K562 (cell line): ENCODE measurements at regions not wholly inside any gene's neighbourhood (a gene's known extent, or its start where the extent isn't known, plus 50 kb on each side); places are given as distances from the start of the nearest gene placed in this dataset.

ENCODE experiments used
- ATAC-seq: fragments of 200-7000 bp; cut with Tn5 transposase; 3 replicates; pipeline ENCODE4 v1.9.1; 2020; ENCODE audit warnings: moderate library complexity
- BruUV-seq: library from RNA; stranded (reverse); fragments of 400-500 nt; replicated peaks from 2 replicates; lab custom pipeline; 2021; lab: Mats Ljungman, UMichigan
- CTCF ChIA-PET: fragments of 300-600 bp; formaldehyde crosslinking; extraction: SDS; loops from one replicate; lab custom pipeline; 2021; ENCODE audit warnings: low intra/inter-chr PET ratio; lab: Yijun Ruan, JAX
- POLR2A ChIA-PET: fragments of 300-600, 350-650 bp; sonication (Branson Sonifier 250); formaldehyde crosslinking; extraction: SDS; loops from one replicate; lab custom pipeline; 2021; ENCODE audit warnings: antibody characterized with exemption, inconsistent platforms; lab: Yijun Ruan, JAX
- DNase-seq, 4 experiments: peaks; one replicate each; pipeline versions ENCODE4 v3.0.0 to v3.0.0-alpha.2; 2011 to 2018; ENCODE audit warnings: low spot score in 3 of 4, mixed read lengths in 3 of 4; ENCODE audit errors: extremely low read depth in 1 of 4
- FAIRE-seq: peaks from 2 replicates; lab custom pipeline; 2011; peaks lifted over from hg19 to GRCh38; lab: Jason Lieb, UNC
- H2AFZ ChIP-seq: 2 replicates; pipeline ENCODE4 v1.6.0; 2011; ENCODE audit warnings: low read depth, low read length, control low read depth, inconsistent platforms
- H3K27ac ChIP-seq: fragments of 200-600 bp; 3 replicates; pipeline ENCODE4 v1.8.0; 2011; ENCODE audit warnings: low read depth, mild to moderate bottlenecking, control low read depth, inconsistent platforms, low read length, moderate library complexity, mixed read lengths; ENCODE audit errors: extremely low read depth
- H3K27me3 ChIP-seq, 2 experiments: fragments of 300-600 bp in 1 of 2; 2 replicates in 1 of 2; 3 replicates in 1 of 2; pipeline versions ENCODE4 v1.6.0 to v1.8.0; 2011; ENCODE audit warnings: inconsistent platforms in 2 of 2, low read length in 2 of 2, mild to moderate bottlenecking in 1 of 2, mixed read lengths in 1 of 2, moderate library complexity in 1 of 2; ENCODE audit not compliant: control insufficient read depth in 2 of 2, insufficient read depth in 2 of 2
- H3K36me3 ChIP-seq: fragments of 300-600 bp; 3 replicates; pipeline ENCODE4 v1.8.0; 2011; ENCODE audit warnings: mild to moderate bottlenecking, low read length, inconsistent platforms; ENCODE audit not compliant: control insufficient read depth, insufficient read depth
- H3K4me1 ChIP-seq, 2 experiments: fragments of 200-600 bp in 1 of 2; replicated peaks in 1 of 2; 2 replicates in 1 of 2; 3 replicates in 1 of 2; pipeline versions ENCODE4 v1.5.1 to v1.8.0; 2011; ENCODE audit warnings: inconsistent platforms in 2 of 2, low read length in 2 of 2, mild to moderate bottlenecking in 1 of 2, mixed read lengths in 1 of 2, moderate library complexity in 1 of 2; ENCODE audit not compliant: control insufficient read depth in 2 of 2, insufficient read depth in 2 of 2
- H3K4me2 ChIP-seq: 2 replicates; pipeline ENCODE4 v1.6.1; 2011; ENCODE audit warnings: low read length, control low read depth, inconsistent platforms, mixed read lengths; ENCODE audit not compliant: insufficient read depth
- H3K4me3 ChIP-seq: fragments of 200-600 bp; sonication (generic), shearing (Covaris generic); 2 replicates; pipeline ENCODE4 v1.5.1; 2016; ENCODE audit warnings: control low read depth, inconsistent platforms
- H3K79me2 ChIP-seq: fragments of 200-600 bp; 3 replicates; pipeline ENCODE4 v1.8.0; 2011; ENCODE audit warnings: low read length, inconsistent platforms; ENCODE audit not compliant: control insufficient read depth, insufficient read depth
- H3K9ac ChIP-seq, 2 experiments: 2 replicates each; pipeline versions ENCODE4 v1.6.0 to v1.6.1; 2011; ENCODE audit warnings: low read depth in 2 of 2, low read length in 2 of 2, control low read depth in 1 of 2, inconsistent platforms in 1 of 2, mild to moderate bottlenecking in 1 of 2, mixed read lengths in 1 of 2; ENCODE audit not compliant: insufficient read depth in 1 of 2
- H3K9me1 ChIP-seq: one replicate; pipeline ENCODE4 v1.6.0; 2011; ENCODE audit warnings: inconsistent platforms, mild to moderate bottlenecking, low read length, moderate library complexity; ENCODE audit not compliant: control insufficient read depth, insufficient read depth
- H3K9me3 ChIP-seq: replicated peaks from 2 replicates; pipeline ENCODE4 v1.5.1; 2011; ENCODE audit warnings: low read depth, low read length, inconsistent platforms; ENCODE audit not compliant: control insufficient read depth, insufficient read depth
- H4K20me1 ChIP-seq: replicated peaks from 2 replicates; pipeline ENCODE4 v1.6.1; 2011; ENCODE audit warnings: low read length, inconsistent platforms, mixed read lengths; ENCODE audit not compliant: control insufficient read depth, insufficient read depth
- CEBPG ChIP-seq, 3 experiments: fragments of 200-800 bp in 1 of 3; sonication (Bioruptor generic) in 1 of 3; sonication (generic) in 1 of 3; formaldehyde crosslinking in 1 of 3; IDR thresholded peaks in 2 of 3; conservative IDR thresholded peaks in 1 of 3; 2 replicates each; pipeline versions ENCODE4 v1.6.1 to v1.8.0; 2016 to 2022; ENCODE audit warnings: missing compliant biosample characterization in 2 of 3, missing genetic modification characterization in 2 of 3, mild to moderate bottlenecking in 1 of 3, missing genetic modification reagents in 1 of 3
- FOSL1 ChIP-seq: fragments of 200-800 bp; sonication (Bioruptor generic); conservative IDR thresholded peaks from 2 replicates; pipeline ENCODE4 v1.6.1; 2016; ENCODE audit warnings: missing genetic modification characterization, missing compliant biosample characterization
- WGBS: fragments of 100-300 bp; shearing (Covaris generic); methylation state at CpG from one replicate; pipeline ENCODE4 v1.1.6; 2016; ENCODE audit warnings: low coverage, mixed read lengths; ENCODE audit not compliant: insufficient coverage; ENCODE audit errors: missing lambda C conversion rate; 5-methylcytosine and 5-hydroxymethylcytosine counted together
- in situ Hi-C: fragments of 300-500 bp; cut with MboI; formaldehyde crosslinking; loops from 4 replicates; pipeline ENCODE4 v1.15.0; 2018; ENCODE audit warnings: inconsistent platforms, mixed read lengths
- intact Hi-C: fragments of 100-400 bp; cut with micrococcal nuclease; formaldehyde crosslinking; loops from 2 replicates; pipeline ENCODE4 v1.14.2; 2022
- TF ChIP-seq, protein P1 (sequence below): fragments of 450-650 bp; IDR thresholded peaks from 2 replicates; pipeline ENCODE4 v1.6.1; 2016; ENCODE audit warnings: mild to moderate bottlenecking

DNA sequence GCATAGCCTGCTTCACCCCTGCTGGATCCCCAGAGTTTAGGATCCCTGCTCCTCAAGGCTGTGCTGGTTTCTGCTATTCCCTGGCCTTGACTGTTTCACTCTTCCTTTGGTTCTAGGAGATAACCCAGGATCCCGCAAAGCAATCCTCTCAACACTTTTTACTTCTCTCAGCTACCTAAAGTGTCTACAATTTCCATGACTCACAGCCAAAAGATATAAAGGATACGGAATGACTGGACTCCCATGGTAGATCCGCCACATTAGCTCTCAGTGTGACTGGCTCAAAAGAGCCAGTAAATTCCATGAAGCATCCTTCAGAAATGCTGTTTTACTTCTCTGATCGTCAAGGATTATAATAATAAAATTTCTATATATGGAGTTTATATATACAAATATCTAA, 66.3 kb upstream of the TMEM164 start:
- Histone ChIP-seq H3K4me1 (peaks cover 0 to 10% of the 10 kb centered on the region in 2 experiments; a peak in 2 of 5 replicates), H3K9me1 (no peaks in the 10 kb centered on the region), H3K9ac (no peak overlapping the region), H3K4me3 (no peak overlapping the region)
- POLR2A ChIA-PET, result interaction anchor here (0.7 to 0.8 kb wide), 4 partner anchors 13 to 179 kb away, joined by 3 to 4 read pairs (median 3); no protein-coding TSS in a partner anchor
- DNase-seq, result no peak
- TF ChIP-seq, protein P1, sequence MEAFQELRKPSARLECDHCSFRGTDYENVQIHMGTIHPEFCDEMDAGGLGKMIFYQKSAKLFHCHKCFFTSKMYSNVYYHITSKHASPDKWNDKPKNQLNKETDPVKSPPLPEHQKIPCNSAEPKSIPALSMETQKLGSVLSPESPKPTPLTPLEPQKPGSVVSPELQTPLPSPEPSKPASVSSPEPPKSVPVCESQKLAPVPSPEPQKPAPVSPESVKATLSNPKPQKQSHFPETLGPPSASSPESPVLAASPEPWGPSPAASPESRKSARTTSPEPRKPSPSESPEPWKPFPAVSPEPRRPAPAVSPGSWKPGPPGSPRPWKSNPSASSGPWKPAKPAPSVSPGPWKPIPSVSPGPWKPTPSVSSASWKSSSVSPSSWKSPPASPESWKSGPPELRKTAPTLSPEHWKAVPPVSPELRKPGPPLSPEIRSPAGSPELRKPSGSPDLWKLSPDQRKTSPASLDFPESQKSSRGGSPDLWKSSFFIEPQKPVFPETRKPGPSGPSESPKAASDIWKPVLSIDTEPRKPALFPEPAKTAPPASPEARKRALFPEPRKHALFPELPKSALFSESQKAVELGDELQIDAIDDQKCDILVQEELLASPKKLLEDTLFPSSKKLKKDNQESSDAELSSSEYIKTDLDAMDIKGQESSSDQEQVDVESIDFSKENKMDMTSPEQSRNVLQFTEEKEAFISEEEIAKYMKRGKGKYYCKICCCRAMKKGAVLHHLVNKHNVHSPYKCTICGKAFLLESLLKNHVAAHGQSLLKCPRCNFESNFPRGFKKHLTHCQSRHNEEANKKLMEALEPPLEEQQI, result no peak
- TF ChIP-seq CEBPG (CRISPR knock-in tag; IDR thresholded peaks at IDR 0.05), result no peak
- TF ChIP-seq CEBPG (tag; conservative IDR thresholded peaks at IDR 0.05 in 1 of 2, IDR thresholded peaks at IDR 0.05 in 1 of 2), result no peak
- TF ChIP-seq FOSL1 (tag), result peak; percentile 53; the same call in 1 of the 2 replicates
- TF ChIP-seq, all 486 proteins: peak for 1
- Histone ChIP-seq H3K4me2 (no peak overlapping the region), H2AFZ (peak overlapping the region; percentile 62), H3K79me2 (no peaks in the 10 kb centered on the region), H3K27ac (no peak overlapping the region), H3K27me3 (no peaks in the 10 kb centered on the region), H3K9me3 (no peaks in the 10 kb centered on the region), H4K20me1 (no peaks in the 10 kb centered on the region), H3K36me3 (no peaks in the 10 kb centered on the region)
- no TSS peak for BruUV-seq
- CTCF ChIA-PET, result no interaction called here
- in situ Hi-C loops, result no loop called here
- no peak for FAIRE-seq
- intact Hi-C loops, result no loop called here
- 44% methylated on average over 4 of the region's 4 CpGs for WGBS
- ATAC-seq, result no peak
